ENCODE measurements at regions not wholly inside any gene's neighbourhood (a gene's known extent, or its start where the extent isn't known, plus 50 kb on each side); places are given as distances from the start of the nearest gene placed in this dataset.

DNA sequence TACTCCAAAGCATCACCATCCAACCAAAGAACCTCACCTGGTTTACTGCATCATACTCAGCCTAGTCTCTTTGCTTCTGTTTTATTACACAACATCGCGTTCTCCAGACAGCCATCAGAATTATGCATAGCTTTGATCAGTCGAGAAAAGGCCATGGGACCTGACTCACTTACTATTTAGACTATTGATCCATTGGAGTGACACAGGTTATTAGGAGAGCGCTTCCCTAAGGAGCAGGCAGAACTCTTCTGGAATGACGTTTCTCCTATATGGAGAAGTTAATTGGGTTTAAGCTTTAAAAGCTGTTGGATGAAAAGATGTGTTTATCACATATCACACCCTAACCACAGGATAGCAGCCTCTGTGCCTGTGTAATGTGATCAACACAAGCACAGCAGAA is 649.1 kb upstream of the SLC10A2 start:
- no peaks in the 10 kb centered on the region for H3K4me1 ChIP-seq
- no peaks in the 10 kb centered on the region for H3K9me3 ChIP-seq
- no peak for TF ChIP-seq CTCF (IDR thresholded peaks at IDR 0.05)
- H3K4me3 ChIP-seq: no peak overlapping the region
- H3K27me3 ChIP-seq: no peaks in the 10 kb centered on the region
- no peak for DNase-seq
- no peak overlapping the region for H3K27ac ChIP-seq
- no peaks in the 10 kb centered on the region for H3K36me3 ChIP-seq
- intact Hi-C loops (cut with DNase I; ENCODE audit: low total_unique reads): no loop called here

DNA sequence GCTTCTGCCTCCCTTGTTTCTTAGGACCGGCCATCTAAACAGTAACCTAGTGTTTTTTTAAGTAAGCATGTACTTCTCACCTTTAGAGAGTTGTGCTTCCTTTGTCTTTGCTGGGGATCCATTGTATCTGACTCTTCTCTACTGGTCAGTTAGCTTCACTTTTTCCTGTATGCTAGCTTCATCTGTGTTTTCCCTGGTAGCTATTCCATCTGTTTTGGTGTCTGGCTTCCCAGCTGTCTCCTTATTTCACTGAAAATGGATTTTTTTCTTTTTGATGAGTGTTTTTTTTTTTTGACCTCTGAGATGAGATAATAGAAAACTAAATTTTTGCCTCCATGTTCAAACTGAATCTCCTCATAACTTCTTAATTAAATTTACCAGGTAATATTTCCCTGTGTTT is 637.0 kb upstream of the SLC10A2 start:
- no peaks in the 10 kb centered on the region for H3K4me1 ChIP-seq
- no peak for DNase-seq
- TF ChIP-seq CTCF (IDR thresholded peaks at IDR 0.05): no peak
- no peaks in the 10 kb centered on the region for H3K36me3 ChIP-seq
- no peak overlapping the region for H3K4me3 ChIP-seq
- H3K27ac ChIP-seq: no peak overlapping the region
- no peaks in the 10 kb centered on the region for H3K9me3 ChIP-seq
- intact Hi-C loops (cut with DNase I; ENCODE audit: low total_unique reads): no loop called here
- no peaks in the 10 kb centered on the region for H3K27me3 ChIP-seq

DNA sequence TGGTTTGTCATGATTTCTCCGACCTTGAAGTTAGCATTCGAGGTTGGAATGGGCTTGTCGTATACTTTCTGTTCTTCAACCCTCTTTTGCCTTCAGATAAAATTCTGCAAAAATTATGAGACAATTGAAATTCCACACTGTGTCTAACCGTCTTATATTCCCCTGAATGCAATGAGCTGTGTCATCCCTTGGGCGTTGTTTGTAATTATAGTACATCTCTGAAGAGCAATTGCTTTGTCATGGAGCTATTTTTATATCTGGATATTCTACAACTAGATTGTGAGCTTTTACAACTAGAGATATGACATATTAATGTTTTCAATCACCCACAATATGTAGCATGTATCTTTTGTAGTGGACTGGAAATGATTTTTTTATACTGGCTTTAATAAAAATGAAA is 631.8 kb upstream of the SLC10A2 start:
- DNase-seq: no peak
- no peak overlapping the region for H3K4me3 ChIP-seq
- no peaks in the 10 kb centered on the region for H3K36me3 ChIP-seq
- intact Hi-C loops (cut with DNase I; ENCODE audit: low total_unique reads): no loop called here
- no peaks in the 10 kb centered on the region for H3K4me1 ChIP-seq
- no peak for TF ChIP-seq CTCF (IDR thresholded peaks at IDR 0.05)
- H3K9me3 ChIP-seq: no peaks in the 10 kb centered on the region
- H3K27ac ChIP-seq: no peak overlapping the region
- no peaks in the 10 kb centered on the region for H3K27me3 ChIP-seq

GRCh38 chr13:103695320-103695719 is 629.1 kb upstream of the SLC10A2 start:
- Histone ChIP-seq H3K27me3 (no peaks in the 10 kb centered on the region), H3K27ac (no peak overlapping the region), H3K4me1 (no peaks in the 10 kb centered on the region), H3K4me3 (no peak overlapping the region), H3K9me3 (no peaks in the 10 kb centered on the region), H3K36me3 (no peaks in the 10 kb centered on the region)
- DNase-seq: no peak
- intact Hi-C loops (cut with DNase I; ENCODE audit: low total_unique reads): no loop called here
- TF ChIP-seq CTCF (IDR thresholded peaks at IDR 0.05): no peak

DNA sequence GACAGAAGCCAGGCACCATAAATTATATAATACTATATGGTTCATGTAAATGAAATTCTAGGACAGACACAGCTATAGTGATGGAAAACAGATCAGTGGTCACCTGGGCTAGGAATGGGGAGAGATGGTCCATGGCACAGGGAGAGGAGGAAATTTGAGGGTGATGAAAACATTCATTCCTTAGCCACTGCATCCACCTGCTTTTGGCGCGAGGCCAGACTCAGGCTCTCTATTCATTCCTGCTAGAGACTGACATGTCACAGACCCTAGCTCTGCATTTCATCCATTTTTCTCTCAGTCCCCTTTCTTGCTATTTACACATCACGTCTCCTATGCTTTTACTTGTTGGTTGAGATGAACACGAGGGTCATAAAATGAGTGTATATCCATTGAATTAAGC is 628.3 kb upstream of the SLC10A2 start:
- H3K4me1 ChIP-seq: no peaks in the 10 kb centered on the region
- no peaks in the 10 kb centered on the region for H3K27me3 ChIP-seq
- TF ChIP-seq CTCF (IDR thresholded peaks at IDR 0.05): no peak
- H3K27ac ChIP-seq: no peak overlapping the region
- DNase-seq: no peak
- no peak overlapping the region for H3K4me3 ChIP-seq
- no peaks in the 10 kb centered on the region for H3K36me3 ChIP-seq
- no peaks in the 10 kb centered on the region for H3K9me3 ChIP-seq
- intact Hi-C loops (cut with DNase I; ENCODE audit: low total_unique reads): no loop called here

DNA sequence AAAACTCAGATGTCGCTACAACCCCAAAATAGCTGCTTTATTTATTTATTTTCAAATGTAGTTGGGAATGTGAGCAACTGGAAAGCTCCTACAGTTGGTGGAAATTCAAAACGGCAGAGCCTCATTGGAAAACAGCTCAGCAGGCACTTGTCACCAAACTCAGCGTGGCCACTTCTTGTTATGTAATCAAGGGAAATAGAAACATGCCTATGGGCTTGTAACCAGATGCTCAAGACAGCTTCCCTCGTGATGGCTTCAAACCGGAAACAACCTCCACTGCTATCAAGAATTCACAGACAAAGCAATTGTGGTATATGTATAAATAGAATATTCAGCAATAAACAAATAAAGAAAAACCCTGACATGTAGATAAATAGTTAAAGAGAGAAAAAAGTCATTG is 627.8 kb upstream of the SLC10A2 start:
- DNase-seq: no peak
- H3K27ac ChIP-seq: no peak overlapping the region
- no peaks in the 10 kb centered on the region for H3K27me3 ChIP-seq
- no peak overlapping the region for H3K4me3 ChIP-seq
- H3K9me3 ChIP-seq: no peaks in the 10 kb centered on the region
- no peaks in the 10 kb centered on the region for H3K4me1 ChIP-seq
- intact Hi-C loops (cut with DNase I; ENCODE audit: low total_unique reads): no loop called here
- no peak for TF ChIP-seq CTCF (IDR thresholded peaks at IDR 0.05)
- no peaks in the 10 kb centered on the region for H3K36me3 ChIP-seq
